ENCODE measurements at regions not wholly inside any gene's neighbourhood (a gene's known extent, or its start where the extent isn't known, plus 50 kb on each side); places are given as distances from the start of the nearest gene placed in this dataset.

DNA sequence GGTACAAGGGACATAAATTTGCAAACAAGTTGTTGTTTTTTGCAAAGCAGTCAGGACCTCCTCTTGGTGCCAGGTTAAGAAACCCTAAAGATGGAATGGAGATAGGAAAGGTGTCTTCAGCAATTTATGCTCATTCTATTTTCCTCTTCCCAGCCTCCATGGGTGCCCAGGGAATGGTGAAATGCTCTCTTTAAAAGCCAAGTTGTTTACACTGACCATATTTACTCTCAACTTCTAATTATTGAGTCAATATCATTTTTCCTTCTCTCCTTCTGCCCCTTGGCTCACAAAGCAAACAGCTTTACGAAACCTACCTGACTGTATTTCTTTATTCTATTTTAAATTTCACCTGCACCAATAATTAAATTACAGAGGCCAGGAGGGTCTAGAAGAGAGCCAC is 138.5 kb upstream of the IRX3 start:
- TF ChIP-seq, protein P1, sequence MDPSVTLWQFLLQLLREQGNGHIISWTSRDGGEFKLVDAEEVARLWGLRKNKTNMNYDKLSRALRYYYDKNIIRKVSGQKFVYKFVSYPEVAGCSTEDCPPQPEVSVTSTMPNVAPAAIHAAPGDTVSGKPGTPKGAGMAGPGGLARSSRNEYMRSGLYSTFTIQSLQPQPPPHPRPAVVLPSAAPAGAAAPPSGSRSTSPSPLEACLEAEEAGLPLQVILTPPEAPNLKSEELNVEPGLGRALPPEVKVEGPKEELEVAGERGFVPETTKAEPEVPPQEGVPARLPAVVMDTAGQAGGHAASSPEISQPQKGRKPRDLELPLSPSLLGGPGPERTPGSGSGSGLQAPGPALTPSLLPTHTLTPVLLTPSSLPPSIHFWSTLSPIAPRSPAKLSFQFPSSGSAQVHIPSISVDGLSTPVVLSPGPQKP (IDR thresholded peaks at IDR 0.05; ENCODE audit: low read depth, low read length) = no peak
- TF ChIP-seq CEBPB (IDR thresholded peaks at IDR 0.05) (no peak), TP53 (CRISPR knock-in tag; IDR thresholded peaks at IDR 0.05) (no peak), JUN (IDR thresholded peaks at IDR 0.05) (no peak), KDM5A (IDR thresholded peaks at IDR 0.05) (no peak), E2F6 (IDR thresholded peaks at IDR 0.05; ENCODE audit: borderline replicate concordance, low read depth) (no peak), HMGXB4 (CRISPR knock-in tag; IDR thresholded peaks at IDR 0.05; ENCODE audit: borderline replicate concordance) (no peak), POLR2A (IDR thresholded peaks at IDR 0.05; ENCODE audit: low read length) (no peak), JUNB (IDR thresholded peaks at IDR 0.05) (no peak)
- TF ChIP-seq, protein P2, sequence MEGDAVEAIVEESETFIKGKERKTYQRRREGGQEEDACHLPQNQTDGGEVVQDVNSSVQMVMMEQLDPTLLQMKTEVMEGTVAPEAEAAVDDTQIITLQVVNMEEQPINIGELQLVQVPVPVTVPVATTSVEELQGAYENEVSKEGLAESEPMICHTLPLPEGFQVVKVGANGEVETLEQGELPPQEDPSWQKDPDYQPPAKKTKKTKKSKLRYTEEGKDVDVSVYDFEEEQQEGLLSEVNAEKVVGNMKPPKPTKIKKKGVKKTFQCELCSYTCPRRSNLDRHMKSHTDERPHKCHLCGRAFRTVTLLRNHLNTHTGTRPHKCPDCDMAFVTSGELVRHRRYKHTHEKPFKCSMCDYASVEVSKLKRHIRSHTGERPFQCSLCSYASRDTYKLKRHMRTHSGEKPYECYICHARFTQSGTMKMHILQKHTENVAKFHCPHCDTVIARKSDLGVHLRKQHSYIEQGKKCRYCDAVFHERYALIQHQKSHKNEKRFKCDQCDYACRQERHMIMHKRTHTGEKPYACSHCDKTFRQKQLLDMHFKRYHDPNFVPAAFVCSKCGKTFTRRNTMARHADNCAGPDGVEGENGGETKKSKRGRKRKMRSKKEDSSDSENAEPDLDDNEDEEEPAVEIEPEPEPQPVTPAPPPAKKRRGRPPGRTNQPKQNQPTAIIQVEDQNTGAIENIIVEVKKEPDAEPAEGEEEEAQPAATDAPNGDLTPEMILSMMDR (IDR thresholded peaks at IDR 0.05) = no peak

All from A549 (cell line).